Gastrocnemius medialis (tissue), 4 donors: ENCODE measurements at regions not wholly inside any gene's neighbourhood (a gene's known extent, or its start where the extent isn't known, plus 50 kb on each side); places are given as distances from the start of the nearest gene placed in this dataset.

ENCODE experiments used
- CTCF ChIP-seq, 5 experiments: fragments of 450-650 bp in 3 of 5; fragments of 200-600 bp in 2 of 5; sonication (generic) in 2 of 5; IDR thresholded peaks in 4 of 5; conservative IDR thresholded peaks in 1 of 5; 1 replicate in 4 of 5; 2 replicates in 1 of 5; pipeline ENCODE4 v1.5.1; 2016 to 2019; ENCODE audit warnings: antibody characterized with exemption in 5 of 5, mild to moderate bottlenecking in 3 of 5, moderate library complexity in 3 of 5
- POLR2A ChIP-seq, 2 donors: fragments of 450-650 bp; IDR thresholded peaks; one replicate each; pipeline ENCODE4 v1.6.1; 2017; ENCODE audit warnings: antibody characterized with exemption in 2 of 2, mild to moderate bottlenecking in 2 of 2, moderate library complexity in 2 of 2

DNA sequence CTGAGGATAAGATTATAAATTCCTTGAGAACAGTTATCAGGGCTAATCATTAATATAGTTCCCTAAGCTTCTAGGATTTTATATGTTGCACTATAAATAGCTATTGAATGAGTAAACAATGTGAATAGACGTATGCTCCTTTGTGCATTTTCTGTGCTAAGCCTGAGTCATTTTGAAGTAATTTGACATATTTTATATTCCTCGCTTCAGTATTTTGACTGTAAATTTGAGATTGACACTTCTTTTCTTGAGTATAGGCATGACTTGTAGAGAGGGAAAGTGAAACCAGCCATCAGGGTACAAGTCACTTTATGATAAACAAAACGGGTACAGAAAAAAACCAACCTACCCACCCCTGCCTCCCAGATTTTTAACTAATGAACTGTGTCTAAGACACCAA is 367.7 kb upstream of the PRR16 start:
- TF ChIP-seq POLR2A (IDR thresholded peaks at IDR 0.05) (no peak), CTCF (IDR thresholded peaks at IDR 0.05 in 4 of 5, conservative IDR thresholded peaks at IDR 0.05 in 1 of 5) (no peak)
